Transverse colon (tissue), 4 donors: ENCODE measurements at regions not wholly inside any gene's neighbourhood (a gene's known extent, or its start where the extent isn't known, plus 50 kb on each side); places are given as distances from the start of the nearest gene placed in this dataset.
"Not testable (repeated sequence)": the region's sequence is repeated elsewhere in the genome, so short reads cannot be mapped to it uniquely, and the experiment has no call there.

Source experiments
- DNase-seq: peaks from one replicate; pipeline ENCODE4 v3.0.0-alpha.2; 2019
- H3K27ac ChIP-seq, 4 donors: fragments of 200-600 bp; sonication (generic); 2 replicates each; pipeline ENCODE4 v1.5.1; 2016 to 2018; ENCODE audit warnings: inconsistent platforms in 4 of 4
- H3K27me3 ChIP-seq: fragments of 200-600 bp; sonication (generic); 2 replicates; pipeline ENCODE4 v1.5.1; 2017; ENCODE audit warnings: inconsistent platforms
- H3K36me3 ChIP-seq, 4 donors: fragments of 200-600 bp; sonication (generic); 2 replicates each; pipeline ENCODE4 v1.5.1; 2017 to 2019; ENCODE audit warnings: inconsistent platforms in 4 of 4
- H3K4me1 ChIP-seq, 4 donors: fragments of 200-600 bp; sonication (generic); 2 replicates each; pipeline ENCODE4 v1.5.1; 2017 to 2020; ENCODE audit warnings: inconsistent platforms in 4 of 4
- H3K4me3 ChIP-seq, 4 donors: fragments of 200-600 bp; sonication (generic); 1 replicate in 1 of 4; 2 replicates in 3 of 4; pipeline versions ENCODE4 v1.5.1 to v1.6.1; 2017 to 2019; ENCODE audit warnings: inconsistent platforms in 4 of 4
- H3K9me3 ChIP-seq, 2 donors: fragments of 200-600 bp; sonication (generic); 2 replicates each; pipeline ENCODE4 v1.5.1; 2017 to 2019; ENCODE audit warnings: inconsistent platforms in 2 of 2
- EP300 ChIP-seq: sonication (generic); formaldehyde crosslinking; IDR thresholded peaks from one replicate; pipeline ENCODE4 v1.6.1; 2017; ENCODE audit warnings: antibody characterized with exemption, low read depth
- POLR2A ChIP-seq: fragments of 450-650 bp; IDR thresholded peaks from one replicate; pipeline ENCODE4 v1.6.1; 2016; ENCODE audit warnings: antibody characterized with exemption, mild to moderate bottlenecking, moderate library complexity
- POLR2AphosphoS5 ChIP-seq, 3 donors: sonication (generic); formaldehyde crosslinking; IDR thresholded peaks; one replicate each; pipeline ENCODE4 v1.6.1; 2016; ENCODE audit warnings: antibody characterized with exemption in 3 of 3
- WGBS, 2 donors: methylation state at CpG; one replicate each; pipeline ENCODE4 v1.1.5; 2018; ENCODE audit warnings: low coverage in 1 of 2; 5-methylcytosine and 5-hydroxymethylcytosine counted together
- in situ Hi-C, 4 donors: fragments of 200-750 bp; cut with MboI; loops; one replicate each; pipeline versions ENCODE4 v1.15.0 to v1.15.1; 2017; ENCODE audit warnings: low sequenced_read_pairs in 3 of 4, low pct_ligation_motif_present in 1 of 4, low pct_unique_long_range_greater_than_20kb in 1 of 4
- intact Hi-C: fragments of 100-400 bp; cut with DNase I; formaldehyde crosslinking; loops from one replicate; pipeline ENCODE4 v1.15.1; 2023; ENCODE audit warnings: low total_unique reads
- TF ChIP-seq, protein P1 (sequence below), 5 experiments: fragments of 200-600 bp in 3 of 5; fragments of 450-650 bp in 2 of 5; sonication (generic) in 3 of 5; IDR thresholded peaks; 1 replicate in 2 of 5; 2 replicates in 3 of 5; pipeline ENCODE4 v1.5.1; 2016 to 2017; ENCODE audit warnings: antibody characterized with exemption in 5 of 5, inconsistent platforms in 3 of 5, mild to moderate bottlenecking in 2 of 5, moderate library complexity in 1 of 5

DNA sequence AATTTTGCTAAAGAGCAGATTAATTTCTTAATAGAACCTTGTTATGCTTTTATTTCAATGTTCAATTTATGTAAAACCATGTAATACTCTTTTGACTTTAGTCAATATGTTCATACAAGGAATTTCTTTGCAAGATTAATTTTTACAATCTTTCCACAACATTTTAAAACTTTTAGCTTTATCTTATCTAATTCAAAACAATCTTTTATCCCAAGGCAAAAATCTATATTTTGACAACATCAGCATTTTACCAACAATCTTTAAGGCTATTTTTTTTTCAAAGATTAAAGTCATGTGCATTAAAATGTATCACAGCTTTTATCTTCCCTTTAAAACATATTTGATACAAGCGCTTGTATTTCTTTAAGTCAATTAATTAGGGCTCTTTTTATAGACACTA, 914.7 kb downstream of the PLOD2 start:
- 85 to 86% methylated on average over 1 of the region's 1 CpG for WGBS, 2 donors
- Histone ChIP-seq H3K27me3 (no peaks in the 10 kb centered on the region), H3K36me3 (no peaks in the 10 kb centered on the region), H3K4me1 (no peaks in the 10 kb centered on the region), H3K27ac (no peak overlapping the region), H3K4me3 (no peak overlapping the region), H3K9me3 (peaks cover 4 to 14% of the 10 kb centered on the region in 2 donors)
- intact Hi-C loops (no loop called here), in situ Hi-C loops (no loop called here)
- no peak for TF ChIP-seq EP300
- TF ChIP-seq POLR2AphosphoS5 (IDR thresholded peaks at IDR 0.05): no peak
- TF ChIP-seq POLR2A: no peak
- TF ChIP-seq, protein P1, sequence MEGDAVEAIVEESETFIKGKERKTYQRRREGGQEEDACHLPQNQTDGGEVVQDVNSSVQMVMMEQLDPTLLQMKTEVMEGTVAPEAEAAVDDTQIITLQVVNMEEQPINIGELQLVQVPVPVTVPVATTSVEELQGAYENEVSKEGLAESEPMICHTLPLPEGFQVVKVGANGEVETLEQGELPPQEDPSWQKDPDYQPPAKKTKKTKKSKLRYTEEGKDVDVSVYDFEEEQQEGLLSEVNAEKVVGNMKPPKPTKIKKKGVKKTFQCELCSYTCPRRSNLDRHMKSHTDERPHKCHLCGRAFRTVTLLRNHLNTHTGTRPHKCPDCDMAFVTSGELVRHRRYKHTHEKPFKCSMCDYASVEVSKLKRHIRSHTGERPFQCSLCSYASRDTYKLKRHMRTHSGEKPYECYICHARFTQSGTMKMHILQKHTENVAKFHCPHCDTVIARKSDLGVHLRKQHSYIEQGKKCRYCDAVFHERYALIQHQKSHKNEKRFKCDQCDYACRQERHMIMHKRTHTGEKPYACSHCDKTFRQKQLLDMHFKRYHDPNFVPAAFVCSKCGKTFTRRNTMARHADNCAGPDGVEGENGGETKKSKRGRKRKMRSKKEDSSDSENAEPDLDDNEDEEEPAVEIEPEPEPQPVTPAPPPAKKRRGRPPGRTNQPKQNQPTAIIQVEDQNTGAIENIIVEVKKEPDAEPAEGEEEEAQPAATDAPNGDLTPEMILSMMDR (IDR thresholded peaks at IDR 0.05): no peak
- DNase-seq: no peak

GRCh38 chr3:145248928-145249327, 912.1 kb downstream of the PLOD2 start:
- TF ChIP-seq POLR2A (no peak), EP300 (no peak), POLR2AphosphoS5 (IDR thresholded peaks at IDR 0.05) (no peak)
- TF ChIP-seq, protein P1 (IDR thresholded peaks at IDR 0.05): no peak
- in situ Hi-C loops: no loop called here
- Histone ChIP-seq H3K36me3 (no peaks in the 10 kb centered on the region), H3K9me3 (peaks cover 4 to 14% of the 10 kb centered on the region in 2 donors), H3K4me3 (no peak overlapping the region), H3K27me3 (no peaks in the 10 kb centered on the region), H3K27ac (no peak overlapping the region), H3K4me1 (no peaks in the 10 kb centered on the region)
- DNase-seq: no peak
- intact Hi-C loops: no loop called here

- no peak for TF ChIP-seq POLR2AphosphoS5 (IDR thresholded peaks at IDR 0.05)
- TF ChIP-seq, protein P1 (IDR thresholded peaks at IDR 0.05): no peak
- TF ChIP-seq POLR2A: no peak
- TF ChIP-seq EP300: no peak
- 58 to 71% methylated on average over 1 of the region's 1 CpG for WGBS, 2 donors
- in situ Hi-C loops: no loop called here
Observed at GRCh38 chr3:145251311-145251710, 909.7 kb downstream of the PLOD2 start.

DNA sequence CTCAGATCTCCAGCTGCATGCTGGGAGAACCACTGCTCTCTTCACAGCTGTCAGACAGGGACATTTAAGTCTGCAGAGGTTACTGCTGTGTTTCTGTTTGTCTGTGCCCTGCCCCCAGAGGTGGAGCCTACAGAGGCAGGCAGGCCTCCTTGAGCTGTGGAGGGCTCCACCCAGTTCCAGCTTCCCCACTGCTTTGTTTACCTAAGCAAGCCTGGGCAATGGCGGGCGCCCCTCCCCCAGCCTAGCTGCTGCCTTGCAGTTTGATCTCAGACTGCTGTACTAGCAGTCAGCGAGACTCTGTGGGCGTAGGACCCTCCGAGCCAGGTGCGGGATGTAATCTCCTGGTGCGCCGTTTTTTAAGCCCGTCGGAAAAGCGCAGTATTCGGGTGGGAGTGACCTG, 903.0 kb downstream of the PLOD2 start:
- H3K27ac ChIP-seq, H3K36me3 ChIP-seq, H3K4me1 ChIP-seq, DNase-seq, H3K4me3 ChIP-seq, H3K9me3 ChIP-seq, intact Hi-C loops, H3K27me3 ChIP-seq, in situ Hi-C loops: not testable (repeated sequence)
- 94% methylated on average over 12 of the region's 12 CpGs; no CpG with 5 or more reads in 1 of the 2 donors for WGBS, 2 donors

More at GRCh38 chr3:145251311-145251710, 909.7 kb downstream of the PLOD2 start:
- H3K27me3 ChIP-seq: no peaks in the 10 kb centered on the region
- intact Hi-C loops: no loop called here
- no peak for DNase-seq
- no peak overlapping the region for H3K27ac ChIP-seq
- no peaks in the 10 kb centered on the region for H3K36me3 ChIP-seq
- no peaks in the 10 kb centered on the region for H3K4me1 ChIP-seq
- peaks cover 4 to 14% of the 10 kb centered on the region in 2 donors for H3K9me3 ChIP-seq
- no peak overlapping the region for H3K4me3 ChIP-seq

- 75 to 92% methylated on average over 2 to 3 of the region's 3 CpGs for WGBS, 2 donors
- H3K9me3 ChIP-seq: no peaks in the 10 kb centered on the region
- H3K36me3 ChIP-seq: no peaks in the 10 kb centered on the region
- in situ Hi-C loops: no loop called here
- no peak for DNase-seq
- no peak overlapping the region for H3K27ac ChIP-seq
- H3K4me3 ChIP-seq: no peak overlapping the region
- H3K4me1 ChIP-seq: no peaks in the 10 kb centered on the region
- TF ChIP-seq EP300 (no peak), POLR2AphosphoS5 (IDR thresholded peaks at IDR 0.05) (no peak), POLR2A (no peak)
- TF ChIP-seq, protein P1 (IDR thresholded peaks at IDR 0.05): no peak
- H3K27me3 ChIP-seq: no peaks in the 10 kb centered on the region
- intact Hi-C loops: no loop called here
Observed at GRCh38 chr3:145259166-145259880, 901.7 kb downstream of the PLOD2 start.

GRCh38 chr3:145263458-145263857, 897.5 kb downstream of the PLOD2 start:
- DNase-seq, H3K9me3 ChIP-seq, in situ Hi-C loops, H3K4me1 ChIP-seq, H3K4me3 ChIP-seq, H3K27ac ChIP-seq, intact Hi-C loops, H3K36me3 ChIP-seq, H3K27me3 ChIP-seq: not testable (repeated sequence)
- 83% methylated on average over 1 of the region's 1 CpG; no CpG with 5 or more reads in 1 of the 2 donors for WGBS, 2 donors
